Large intestine (tissue), 3 donors: ENCODE measurements at regions not wholly inside any gene's neighbourhood (a gene's known extent, or its start where the extent isn't known, plus 50 kb on each side); places are given as distances from the start of the nearest gene placed in this dataset.

Source experiments
- DNase-seq, 2 donors: peaks; one replicate each; pipeline versions ENCODE4 v3.0.0 to v3.0.0-alpha.2; 2013
- H3K27ac ChIP-seq: one replicate; pipeline ENCODE4 v1.5.1; 2013; ENCODE audit warnings: low read length
- H3K27me3 ChIP-seq: 2 replicates; pipeline ENCODE4 v1.6.1; 2013; ENCODE audit warnings: low read length; ENCODE audit not compliant: control insufficient read depth, insufficient read depth
- H3K36me3 ChIP-seq: 2 replicates; pipeline ENCODE4 v1.6.1; 2013; ENCODE audit warnings: low read length; ENCODE audit not compliant: control insufficient read depth, insufficient read depth
- H3K4me1 ChIP-seq: one replicate; pipeline ENCODE4 v1.6.1; 2013; ENCODE audit warnings: low read length; ENCODE audit not compliant: control insufficient read depth, insufficient read depth
- H3K4me3 ChIP-seq: one replicate; pipeline ENCODE4 v1.5.1; 2013; ENCODE audit warnings: low read length
- H3K9me3 ChIP-seq: one replicate; pipeline ENCODE4 v1.6.1; 2013; ENCODE audit warnings: mild to moderate bottlenecking, low read depth, low read length, moderate library complexity; ENCODE audit not compliant: control insufficient read depth
- WGBS: methylation state at CpG from one replicate; pipeline ENCODE4 v1.1.5; 2013; ENCODE audit warnings: low lambda C conversion rate; ENCODE audit not compliant: insufficient coverage; 5-methylcytosine and 5-hydroxymethylcytosine counted together

- H3K4me3 ChIP-seq = no peak overlapping the region
- H3K27ac ChIP-seq = no peak overlapping the region
- no peaks in the 10 kb centered on the region for H3K36me3 ChIP-seq
- H3K4me1 ChIP-seq = no peaks in the 10 kb centered on the region
- no peaks in the 10 kb centered on the region for H3K9me3 ChIP-seq
- H3K27me3 ChIP-seq = no peaks in the 10 kb centered on the region
- no peak for DNase-seq
- 86% methylated on average over 1 of the region's 4 CpGs for WGBS
Observed at GRCh38 chr12:58163021-58163420, 221.7 kb downstream of the ATP23 start.

DNA sequence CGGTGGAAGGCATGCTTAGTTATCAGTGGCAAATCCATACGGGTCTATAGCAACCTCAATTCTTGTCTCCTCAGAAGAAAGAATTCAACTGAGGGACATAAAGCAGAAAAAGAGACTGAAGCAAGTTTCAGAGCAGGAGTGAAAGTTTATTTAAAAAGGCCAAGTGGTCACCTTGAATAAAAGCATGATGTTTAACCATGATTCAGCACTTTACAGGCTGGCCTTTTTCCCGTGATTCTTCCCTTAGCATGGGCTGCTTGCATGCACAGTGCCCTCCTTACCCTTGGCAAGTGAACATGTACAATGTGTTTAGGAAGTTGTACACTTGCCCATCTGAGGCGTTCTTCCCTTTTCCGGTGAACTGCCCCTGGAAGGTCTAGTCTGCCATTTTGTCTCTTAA is 225.3 kb downstream of the ATP23 start:
- H3K27me3 ChIP-seq = no peaks in the 10 kb centered on the region
- H3K4me1 ChIP-seq = no peaks in the 10 kb centered on the region
- no peaks in the 10 kb centered on the region for H3K36me3 ChIP-seq
- no CpG with 5 or more reads among the region's 5 CpGs for WGBS
- H3K9me3 ChIP-seq = no peaks in the 10 kb centered on the region
- DNase-seq = no peak
- H3K4me3 ChIP-seq = no peak overlapping the region
- H3K27ac ChIP-seq = no peak overlapping the region

- Histone ChIP-seq H3K4me1 (no peaks in the 10 kb centered on the region), H3K27ac (no peak overlapping the region), H3K9me3 (no peaks in the 10 kb centered on the region), H3K4me3 (no peak overlapping the region), H3K27me3 (no peaks in the 10 kb centered on the region), H3K36me3 (no peaks in the 10 kb centered on the region)
- no peak for DNase-seq
- no CpG with 5 or more reads among the region's 1 CpG for WGBS
Observed at GRCh38 chr12:58167622-58168021, 226.3 kb downstream of the ATP23 start.

DNA sequence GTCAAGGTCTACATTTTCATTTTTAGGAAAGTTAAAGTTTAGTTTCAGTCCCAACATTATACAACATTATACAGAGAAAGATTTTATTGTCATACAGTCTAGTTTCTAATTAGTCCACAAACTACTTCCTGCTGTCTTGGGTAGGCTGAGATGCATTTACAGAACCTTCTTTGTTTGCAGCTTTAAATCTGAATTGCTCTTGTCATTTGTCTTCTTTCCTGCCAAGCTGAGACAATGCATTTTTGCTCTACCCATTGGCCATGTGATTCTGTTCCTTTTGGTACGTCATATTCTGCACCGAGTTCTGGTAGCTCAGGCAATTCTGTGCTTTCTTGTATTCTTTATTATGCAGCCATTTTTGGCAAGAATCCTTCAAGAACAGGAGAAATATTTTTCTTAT is 228.5 kb downstream of the ATP23 start:
- Histone ChIP-seq H3K27ac (no peak overlapping the region), H3K9me3 (no peaks in the 10 kb centered on the region), H3K4me3 (no peak overlapping the region), H3K4me1 (no peaks in the 10 kb centered on the region), H3K27me3 (no peaks in the 10 kb centered on the region), H3K36me3 (no peaks in the 10 kb centered on the region)
- 69% methylated on average over 2 of the region's 2 CpGs for WGBS
- DNase-seq = no peak

DNA sequence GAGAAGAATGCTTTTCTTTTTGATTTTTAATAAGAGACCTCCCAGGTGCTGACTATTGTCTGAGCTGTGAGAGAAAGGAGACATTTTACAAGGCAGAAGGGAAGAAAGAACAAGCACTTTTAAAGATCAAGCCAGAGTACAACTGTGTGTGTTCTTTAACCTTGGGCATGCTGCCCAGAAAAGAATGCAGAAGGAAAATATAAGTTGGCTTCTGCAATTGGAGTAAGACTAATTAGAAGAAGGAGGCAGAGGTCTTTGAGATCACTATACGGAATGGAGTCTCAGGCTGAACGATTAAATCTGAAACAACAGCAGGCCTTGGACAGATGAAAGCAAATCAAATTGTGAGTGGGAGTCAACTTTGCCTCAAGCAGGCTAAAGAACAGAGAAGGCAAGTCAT is 230.5 kb downstream of the ATP23 start:
- Histone ChIP-seq H3K27me3 (peaks cover 4% of the 10 kb centered on the region), H3K4me1 (no peaks in the 10 kb centered on the region), H3K4me3 (no peak overlapping the region), H3K27ac (no peak overlapping the region), H3K36me3 (no peaks in the 10 kb centered on the region), H3K9me3 (no peaks in the 10 kb centered on the region)
- 100% methylated on average over 2 of the region's 2 CpGs for WGBS
- peak in 1 of 2 donors; percentile 8 for DNase-seq

DNA sequence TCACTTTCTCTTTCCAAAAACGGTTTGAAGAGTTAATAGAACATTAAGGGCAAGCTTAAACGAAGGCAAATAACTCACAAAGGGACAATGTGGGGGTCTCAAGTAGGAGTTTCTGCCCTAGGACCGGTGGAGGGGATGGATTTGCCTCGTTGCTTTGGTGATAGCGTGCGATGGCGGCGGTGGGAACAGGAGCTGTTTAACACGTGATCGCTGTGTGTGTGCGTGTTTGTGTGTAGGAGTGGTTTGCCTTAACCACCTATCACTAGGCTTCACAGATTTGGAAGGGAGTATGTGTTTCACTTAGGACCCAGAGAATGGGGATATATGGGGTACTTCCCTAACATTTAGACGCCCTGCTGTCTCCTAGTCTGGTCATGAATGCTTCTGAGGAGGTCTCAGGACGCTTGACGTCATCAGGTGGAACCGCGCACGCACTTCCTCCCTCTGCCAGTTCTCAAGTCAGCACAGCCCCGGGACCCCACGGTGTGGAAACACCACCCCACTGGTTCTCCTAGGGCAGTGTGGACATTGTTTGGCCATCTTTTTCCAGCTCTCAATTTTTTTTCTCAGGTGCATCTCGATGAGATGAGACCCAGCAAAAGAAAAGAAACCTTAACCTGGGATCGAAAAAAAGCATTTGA is 231.2 kb downstream of the ATP23 start:
- H3K9me3 ChIP-seq = no peaks in the 10 kb centered on the region
- H3K27ac ChIP-seq = no peak overlapping the region
- H3K4me1 ChIP-seq = no peaks in the 10 kb centered on the region
- H3K27me3 ChIP-seq = peaks cover 4% of the 10 kb centered on the region
- no peak overlapping the region for H3K4me3 ChIP-seq
- H3K36me3 ChIP-seq = no peaks in the 10 kb centered on the region
- WGBS = 80% methylated on average over 1 of the region's 21 CpGs
- no peak for DNase-seq

DNA sequence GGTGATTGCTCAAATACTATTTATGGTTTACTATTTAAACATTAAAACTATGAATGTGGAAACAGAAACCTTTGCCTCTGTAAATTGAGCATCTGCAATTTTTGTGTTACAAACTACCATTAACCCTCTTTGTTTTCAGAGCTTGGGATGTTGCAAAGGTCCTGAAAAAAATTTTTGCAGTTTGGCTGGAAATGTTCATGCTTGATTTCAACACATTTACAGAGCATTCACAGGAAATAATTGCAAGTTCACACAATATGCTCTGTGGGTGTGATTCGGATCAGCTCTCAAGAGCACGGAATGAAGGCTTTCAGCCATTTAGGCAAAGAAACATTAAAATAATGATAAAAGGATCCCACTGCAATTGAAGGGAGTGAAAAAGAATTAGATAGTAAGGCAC is 232.9 kb downstream of the ATP23 start:
- DNase-seq = no peak
- H3K27me3 ChIP-seq = peaks cover 4% of the 10 kb centered on the region
- H3K36me3 ChIP-seq = no peaks in the 10 kb centered on the region
- H3K4me1 ChIP-seq = no peaks in the 10 kb centered on the region
- H3K27ac ChIP-seq = no peak overlapping the region
- no peaks in the 10 kb centered on the region for H3K9me3 ChIP-seq
- 83% methylated on average over 2 of the region's 2 CpGs for WGBS
- no peak overlapping the region for H3K4me3 ChIP-seq

- H3K27me3 ChIP-seq = peaks cover 4% of the 10 kb centered on the region
- no peak overlapping the region for H3K27ac ChIP-seq
- no peaks in the 10 kb centered on the region for H3K9me3 ChIP-seq
- DNase-seq = peak; percentile 13 to 19
- no peaks in the 10 kb centered on the region for H3K4me1 ChIP-seq
- H3K4me3 ChIP-seq = no peak overlapping the region
- H3K36me3 ChIP-seq = no peaks in the 10 kb centered on the region
- no CpG with 5 or more reads among the region's 7 CpGs for WGBS
Observed at GRCh38 chr12:58176296-58176869, 235.0 kb downstream of the ATP23 start.

DNA sequence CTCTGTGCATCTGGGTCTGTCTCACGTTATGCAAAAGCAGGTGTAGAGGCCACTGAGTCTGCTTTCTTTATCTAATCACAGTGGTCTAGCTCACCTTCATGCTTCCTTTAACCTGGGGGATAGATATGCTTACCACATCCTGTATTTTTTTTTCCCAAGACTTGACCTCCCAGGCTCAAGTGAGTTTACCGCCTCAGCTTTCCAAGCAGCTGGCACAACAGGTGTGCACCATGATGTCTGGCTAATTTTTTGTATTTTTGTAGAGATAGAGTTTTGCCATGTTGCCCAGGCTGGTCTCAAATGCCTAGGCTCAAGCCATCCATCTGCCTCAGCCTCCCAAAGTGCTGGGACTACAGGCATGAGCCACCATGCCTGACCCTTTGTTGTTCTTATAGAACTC is 236.0 kb downstream of the ATP23 start:
- Histone ChIP-seq H3K4me1 (no peaks in the 10 kb centered on the region), H3K4me3 (no peak overlapping the region), H3K36me3 (no peaks in the 10 kb centered on the region), H3K9me3 (no peaks in the 10 kb centered on the region), H3K27ac (no peak overlapping the region), H3K27me3 (peaks cover 4% of the 10 kb centered on the region)
- WGBS = 60% methylated on average over 1 of the region's 2 CpGs
- DNase-seq = no peak

DNA sequence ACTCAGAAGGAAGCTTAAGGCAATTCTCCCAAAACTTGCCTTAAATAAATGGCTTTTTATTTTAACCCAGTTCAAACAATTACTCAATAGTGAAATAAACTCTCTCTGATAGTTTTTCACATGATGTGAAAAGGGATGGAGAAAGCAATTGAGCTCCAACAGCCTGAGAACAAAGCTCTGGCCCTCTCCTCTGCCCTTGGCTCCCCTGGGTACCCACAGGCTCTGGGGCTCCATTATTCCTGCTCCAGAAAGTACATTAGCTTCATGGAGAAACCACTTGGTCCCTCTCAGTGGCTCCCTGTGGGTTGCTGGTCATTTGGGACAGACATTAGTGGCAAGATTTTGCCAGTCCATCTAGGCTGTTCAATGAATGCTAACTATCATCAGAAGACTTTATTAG is 242.8 kb downstream of the ATP23 start:
- Histone ChIP-seq H3K9me3 (no peaks in the 10 kb centered on the region), H3K27ac (no peak overlapping the region), H3K4me3 (no peak overlapping the region)

GRCh38 chr12:58186401-58186800 is 245.0 kb downstream of the ATP23 start:
- Histone ChIP-seq H3K4me1 (no peaks in the 10 kb centered on the region), H3K36me3 (no peaks in the 10 kb centered on the region), H3K4me3 (no peak overlapping the region), H3K27me3 (peaks cover 2% of the 10 kb centered on the region), H3K9me3 (no peaks in the 10 kb centered on the region), H3K27ac (no peak overlapping the region)
- WGBS = 100% methylated on average over 3 of the region's 4 CpGs
- no peak for DNase-seq

More for the DNA sequence above, 242.8 kb downstream of the ATP23 start:
- Histone ChIP-seq H3K4me1 (no peaks in the 10 kb centered on the region), H3K27me3 (peaks cover 2% of the 10 kb centered on the region), H3K36me3 (no peaks in the 10 kb centered on the region)
- DNase-seq = no peak
